ENCODE measurements at regions not wholly inside any gene's neighbourhood (a gene's known extent, or its start where the extent isn't known, plus 50 kb on each side); places are given as distances from the start of the nearest gene placed in this dataset.

DNA sequence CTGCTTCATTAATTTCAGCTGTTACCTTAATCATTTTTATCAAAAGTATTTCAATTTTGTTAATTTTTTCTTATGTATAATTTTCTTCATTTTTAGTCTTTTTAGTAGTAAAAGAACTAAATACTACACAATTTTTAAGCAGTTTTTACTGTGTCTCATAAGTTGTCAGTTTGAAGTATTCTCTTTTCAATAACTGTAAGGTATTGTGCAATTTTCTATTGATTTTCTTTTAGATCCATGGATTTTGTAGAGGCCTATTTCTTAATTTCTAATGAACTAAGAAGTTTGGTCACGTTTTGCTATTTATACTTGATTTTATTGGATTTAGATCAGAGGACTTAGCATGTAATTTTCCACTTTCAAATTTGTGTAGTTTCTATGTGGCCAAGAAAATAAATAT is 207.7 kb upstream of the PRR16 start:
- TF ChIP-seq, protein P1, sequence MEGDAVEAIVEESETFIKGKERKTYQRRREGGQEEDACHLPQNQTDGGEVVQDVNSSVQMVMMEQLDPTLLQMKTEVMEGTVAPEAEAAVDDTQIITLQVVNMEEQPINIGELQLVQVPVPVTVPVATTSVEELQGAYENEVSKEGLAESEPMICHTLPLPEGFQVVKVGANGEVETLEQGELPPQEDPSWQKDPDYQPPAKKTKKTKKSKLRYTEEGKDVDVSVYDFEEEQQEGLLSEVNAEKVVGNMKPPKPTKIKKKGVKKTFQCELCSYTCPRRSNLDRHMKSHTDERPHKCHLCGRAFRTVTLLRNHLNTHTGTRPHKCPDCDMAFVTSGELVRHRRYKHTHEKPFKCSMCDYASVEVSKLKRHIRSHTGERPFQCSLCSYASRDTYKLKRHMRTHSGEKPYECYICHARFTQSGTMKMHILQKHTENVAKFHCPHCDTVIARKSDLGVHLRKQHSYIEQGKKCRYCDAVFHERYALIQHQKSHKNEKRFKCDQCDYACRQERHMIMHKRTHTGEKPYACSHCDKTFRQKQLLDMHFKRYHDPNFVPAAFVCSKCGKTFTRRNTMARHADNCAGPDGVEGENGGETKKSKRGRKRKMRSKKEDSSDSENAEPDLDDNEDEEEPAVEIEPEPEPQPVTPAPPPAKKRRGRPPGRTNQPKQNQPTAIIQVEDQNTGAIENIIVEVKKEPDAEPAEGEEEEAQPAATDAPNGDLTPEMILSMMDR (IDR thresholded peaks at IDR 0.05; ENCODE audit: borderline replicate concordance, extremely low read depth, insufficient read depth): no peak
- Histone ChIP-seq H3K4me1 (ENCODE audit: control insufficient read depth in 2 of 3, insufficient read depth in 2 of 3, low read depth in 1 of 3, low read length in 3 of 3) (no peaks in the 10 kb centered on the region), H3K9me3 (ENCODE audit: control insufficient read depth in 2 of 3, insufficient read depth in 1 of 3, low read length in 3 of 3) (no peaks in the 10 kb centered on the region), H3K27ac (ENCODE audit: low read depth in 2 of 2, low read length in 2 of 2) (no peak overlapping the region), H3K27me3 (ENCODE audit: control insufficient read depth, insufficient read depth, low read length) (no peaks in the 10 kb centered on the region), H3K9ac (ENCODE audit: low read length in 3 of 3) (no peak overlapping the region), H3K4me3 (ENCODE audit: low read length in 3 of 3) (no peak overlapping the region), H3K36me3 (ENCODE audit: control insufficient read depth in 2 of 3, insufficient read depth in 3 of 3, low read length in 3 of 3) (no peaks in the 10 kb centered on the region)
- intact Hi-C loops (cut with DNase I): no loop called here
- DNase-seq: no peak
- peak; percentile 66 for FAIRE-seq

DNA sequence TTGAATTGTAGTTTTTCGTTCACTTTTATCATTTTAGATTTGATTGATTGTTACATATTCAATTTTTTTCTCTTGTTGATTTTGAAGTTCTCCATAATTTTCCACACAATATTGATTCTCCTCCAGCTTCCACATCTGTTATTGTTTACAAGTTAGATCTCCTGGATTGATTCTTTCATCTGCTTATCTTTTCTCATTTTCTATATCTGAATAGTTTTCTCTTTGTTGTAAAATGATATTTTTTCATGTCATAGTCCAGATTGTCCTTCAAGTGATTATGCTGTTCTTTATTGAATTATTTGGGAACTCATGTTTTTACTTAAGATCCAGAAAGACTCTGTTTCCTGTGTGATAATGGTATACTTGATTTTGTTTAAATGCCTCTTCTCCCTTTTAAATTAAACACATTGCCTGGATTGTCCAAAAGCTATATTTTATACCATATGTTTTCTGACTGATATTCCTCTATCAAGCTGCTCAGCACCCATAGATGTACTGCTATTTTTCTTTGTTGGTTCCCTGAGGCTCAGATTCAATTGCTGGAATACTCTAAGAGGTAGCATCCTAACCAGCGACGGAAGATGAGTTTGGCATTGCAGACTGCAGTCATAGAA is 206.6 kb upstream of the PRR16 start:
- TF ChIP-seq, protein P1 (IDR thresholded peaks at IDR 0.05; ENCODE audit: borderline replicate concordance, extremely low read depth, insufficient read depth): no peak
- Histone ChIP-seq H3K27me3 (ENCODE audit: control insufficient read depth, insufficient read depth, low read length) (no peaks in the 10 kb centered on the region), H3K4me1 (ENCODE audit: control insufficient read depth in 2 of 3, insufficient read depth in 2 of 3, low read depth in 1 of 3, low read length in 3 of 3) (no peaks in the 10 kb centered on the region), H3K4me3 (ENCODE audit: low read length in 3 of 3) (no peak overlapping the region), H3K36me3 (ENCODE audit: control insufficient read depth in 2 of 3, insufficient read depth in 3 of 3, low read length in 3 of 3) (no peaks in the 10 kb centered on the region), H3K9me3 (ENCODE audit: control insufficient read depth in 2 of 3, insufficient read depth in 1 of 3, low read length in 3 of 3) (no peaks in the 10 kb centered on the region), H3K27ac (ENCODE audit: low read depth in 2 of 2, low read length in 2 of 2) (no peak overlapping the region), H3K9ac (ENCODE audit: low read length in 3 of 3) (no peak overlapping the region)
- no peak for FAIRE-seq
- DNase-seq: no peak
- intact Hi-C loops (cut with DNase I): no loop called here

GRCh38 chr5:120258123-120258522 is 206.0 kb upstream of the PRR16 start:
- H3K9ac ChIP-seq (ENCODE audit: low read length in 3 of 3): no peak overlapping the region
- TF ChIP-seq, protein P1 (IDR thresholded peaks at IDR 0.05; ENCODE audit: borderline replicate concordance, extremely low read depth, insufficient read depth): no peak
- H3K36me3 ChIP-seq (ENCODE audit: control insufficient read depth in 2 of 3, insufficient read depth in 3 of 3, low read length in 3 of 3): no peaks in the 10 kb centered on the region
- DNase-seq (peak in 1 of 5 donors; percentile 15), FAIRE-seq (no peak)
- H3K27me3 ChIP-seq (ENCODE audit: control insufficient read depth, insufficient read depth, low read length): no peaks in the 10 kb centered on the region
- H3K9me3 ChIP-seq (ENCODE audit: control insufficient read depth in 2 of 3, insufficient read depth in 1 of 3, low read length in 3 of 3): no peaks in the 10 kb centered on the region
- no peaks in the 10 kb centered on the region for H3K4me1 ChIP-seq (ENCODE audit: control insufficient read depth in 2 of 3, insufficient read depth in 2 of 3, low read depth in 1 of 3, low read length in 3 of 3)
- intact Hi-C loops (cut with DNase I): no loop called here
- no peak overlapping the region for H3K27ac ChIP-seq (ENCODE audit: low read depth in 2 of 2, low read length in 2 of 2)
- H3K4me3 ChIP-seq (ENCODE audit: low read length in 3 of 3): no peak overlapping the region

DNA sequence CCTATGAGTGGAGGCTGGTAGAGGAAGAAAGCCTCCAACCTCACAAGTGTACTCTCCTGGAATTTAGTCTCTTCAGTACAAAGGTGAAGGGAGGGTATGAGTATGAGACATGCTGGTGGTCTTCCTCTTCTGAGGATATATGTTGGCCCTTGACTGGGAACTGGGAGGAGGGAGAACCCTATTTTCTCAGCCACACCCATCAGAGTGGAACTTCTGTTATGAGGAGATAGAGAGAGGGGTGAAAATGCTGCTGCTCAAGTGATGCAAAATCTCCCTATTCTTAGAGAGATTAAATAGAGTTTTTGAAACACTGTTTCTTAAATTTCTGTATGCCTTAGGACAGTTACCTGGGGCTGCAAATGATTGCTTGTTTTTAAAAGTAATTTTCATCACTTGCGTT is 203.4 kb upstream of the PRR16 start:
- intact Hi-C loops (cut with DNase I): no loop called here
- no peak overlapping the region for H3K9ac ChIP-seq (ENCODE audit: low read length in 3 of 3)
- H3K27me3 ChIP-seq (ENCODE audit: control insufficient read depth, insufficient read depth, low read length): no peaks in the 10 kb centered on the region
- DNase-seq: no peak
- no peak overlapping the region for H3K27ac ChIP-seq (ENCODE audit: low read depth in 2 of 2, low read length in 2 of 2)
- no peak for FAIRE-seq
- no peak overlapping the region for H3K4me3 ChIP-seq (ENCODE audit: low read length in 3 of 3)
- H3K9me3 ChIP-seq (ENCODE audit: control insufficient read depth in 2 of 3, insufficient read depth in 1 of 3, low read length in 3 of 3): no peaks in the 10 kb centered on the region
- TF ChIP-seq, protein P1 (IDR thresholded peaks at IDR 0.05; ENCODE audit: borderline replicate concordance, extremely low read depth, insufficient read depth): no peak
- H3K36me3 ChIP-seq (ENCODE audit: control insufficient read depth in 2 of 3, insufficient read depth in 3 of 3, low read length in 3 of 3): no peaks in the 10 kb centered on the region
- H3K4me1 ChIP-seq (ENCODE audit: control insufficient read depth in 2 of 3, insufficient read depth in 2 of 3, low read depth in 1 of 3, low read length in 3 of 3): no peaks in the 10 kb centered on the region
